ENCODE measurements at regions not wholly inside any gene's neighbourhood (a gene's known extent, or its start where the extent isn't known, plus 50 kb on each side); places are given as distances from the start of the nearest gene placed in this dataset.

DNA sequence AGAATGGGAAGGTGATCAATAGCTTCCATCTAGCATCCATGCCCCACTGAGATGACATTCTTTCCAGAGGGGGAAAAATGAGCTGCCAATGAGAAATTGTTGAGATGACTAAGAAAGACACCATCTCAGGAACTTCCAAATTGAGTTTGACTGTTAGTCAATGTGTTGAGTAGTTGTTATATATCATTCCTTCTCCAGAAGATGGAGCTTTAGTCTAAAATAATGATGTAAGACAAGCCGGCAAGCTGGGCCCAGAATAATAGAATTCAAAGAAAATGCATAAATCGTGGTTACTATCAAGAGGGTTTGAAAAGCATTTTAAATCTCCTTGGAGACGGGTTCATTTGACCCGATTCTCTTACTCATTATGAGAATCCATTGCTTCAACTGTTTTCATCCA lies 71.0 kb upstream of the ATF7IP2 start:
- TF ChIP-seq POLR2A (IDR thresholded peaks at IDR 0.05; ENCODE audit: low read depth, low read length): no peak
- TF ChIP-seq CTCF (IDR thresholded peaks at IDR 0.05; ENCODE audit: extremely low read depth in 1 of 2, insufficient read depth in 1 of 2, low read depth in 1 of 2, low read length in 2 of 2): no peak
- TF ChIP-seq EZH2 (IDR thresholded peaks at IDR 0.05; ENCODE audit: borderline replicate concordance, low read depth, low read length, severe bottlenecking): no peak
- no peak for TF ChIP-seq JUN (IDR thresholded peaks at IDR 0.05; ENCODE audit: borderline replicate concordance, insufficient read depth, insufficient read length, low read depth)
- no peak for TF ChIP-seq POLR2AphosphoS5 (IDR thresholded peaks at IDR 0.05; ENCODE audit: insufficient read depth, low read depth, low read length)
- TF ChIP-seq, protein P1, sequence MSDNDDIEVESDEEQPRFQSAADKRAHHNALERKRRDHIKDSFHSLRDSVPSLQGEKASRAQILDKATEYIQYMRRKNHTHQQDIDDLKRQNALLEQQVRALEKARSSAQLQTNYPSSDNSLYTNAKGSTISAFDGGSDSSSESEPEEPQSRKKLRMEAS (IDR thresholded peaks at IDR 0.05; ENCODE audit: insufficient read depth, insufficient read length): no peak
